ENCODE measurements at regions not wholly inside any gene's neighbourhood (a gene's known extent, or its start where the extent isn't known, plus 50 kb on each side); places are given as distances from the start of the nearest gene placed in this dataset.

DNA sequence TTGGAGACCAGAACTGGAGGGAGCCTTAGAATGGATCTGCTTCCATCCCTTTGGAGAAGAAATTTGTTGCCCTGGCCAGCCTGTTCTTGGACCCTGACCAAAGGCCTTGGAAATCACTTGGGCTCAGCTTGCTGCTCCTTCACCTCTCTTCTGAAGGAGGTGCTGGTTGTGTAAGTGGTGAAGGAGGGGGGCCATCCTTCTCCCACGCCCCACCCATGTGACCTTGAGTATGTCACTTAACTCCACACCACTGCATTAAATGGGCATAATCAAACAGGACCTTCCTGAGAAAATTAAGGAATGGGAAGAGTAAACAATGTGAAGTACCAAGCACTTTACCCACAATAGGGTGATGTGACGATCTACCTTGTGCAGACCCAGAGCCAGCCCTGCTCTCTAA lies 68.3 kb upstream of the GJB5 start:
- no peak for TF ChIP-seq POLR2A (IDR thresholded peaks at IDR 0.05)
- TF ChIP-seq CTCF (IDR thresholded peaks at IDR 0.05 in 8 of 11, conservative IDR thresholded peaks at IDR 0.05 in 3 of 11), result no peak
